ENCODE measurements at regions not wholly inside any gene's neighbourhood (a gene's known extent, or its start where the extent isn't known, plus 50 kb on each side); places are given as distances from the start of the nearest gene placed in this dataset.

DNA sequence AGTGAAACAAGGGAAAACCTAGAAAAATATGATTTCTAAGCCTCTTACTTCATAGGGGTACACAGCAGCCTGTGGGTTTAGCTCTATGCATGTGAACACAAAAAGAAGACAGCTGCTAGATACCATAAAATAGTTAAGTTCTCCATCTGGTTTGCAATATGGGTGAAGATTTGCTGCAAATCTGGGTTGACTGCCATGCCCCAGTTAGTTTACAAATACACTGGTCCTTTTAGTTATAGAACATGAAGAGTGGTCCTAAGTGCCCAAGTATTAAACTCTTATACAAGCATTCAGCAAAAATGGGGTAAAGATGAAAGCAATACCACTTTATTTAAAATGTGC, 176.1 kb downstream of the AEBP2 start:
- Histone ChIP-seq H4K20me1 (ENCODE audit: insufficient read depth, low read length, poor library complexity, severe bottlenecking) (no peaks in the 10 kb centered on the region), H2AFZ (ENCODE audit: low read length) (no peak overlapping the region), H3K4me3 (ENCODE audit: low read length, poor library complexity, severe bottlenecking) (no peak overlapping the region), H3K4me1 (ENCODE audit: insufficient read depth, low read length, poor library complexity, severe bottlenecking) (peaks cover 11% of the 10 kb centered on the region), H3K9ac (ENCODE audit: low read depth, low read length, poor library complexity, severe bottlenecking) (no peak overlapping the region), H3K9me3 (ENCODE audit: insufficient read depth, low read depth, low read length) (no peaks in the 10 kb centered on the region), H3K9me2 (replicated peaks; ENCODE audit: low read depth, low read length) (no peaks in the 10 kb centered on the region; the same call in 1 of the 2 replicates), H3K27me3 (ENCODE audit: insufficient read depth, low read length, poor library complexity, severe bottlenecking) (no peaks in the 10 kb centered on the region), H3K4me2 (ENCODE audit: low read depth, low read length, poor library complexity, severe bottlenecking) (no peak overlapping the region), H3K79me2 (ENCODE audit: insufficient read depth, low read length) (no peaks in the 10 kb centered on the region), H3F3A (ENCODE audit: low read depth) (no peaks in the 10 kb centered on the region), H3K36me3 (ENCODE audit: insufficient read depth, low read length) (no peaks in the 10 kb centered on the region)
- TF ChIP-seq, protein P1, sequence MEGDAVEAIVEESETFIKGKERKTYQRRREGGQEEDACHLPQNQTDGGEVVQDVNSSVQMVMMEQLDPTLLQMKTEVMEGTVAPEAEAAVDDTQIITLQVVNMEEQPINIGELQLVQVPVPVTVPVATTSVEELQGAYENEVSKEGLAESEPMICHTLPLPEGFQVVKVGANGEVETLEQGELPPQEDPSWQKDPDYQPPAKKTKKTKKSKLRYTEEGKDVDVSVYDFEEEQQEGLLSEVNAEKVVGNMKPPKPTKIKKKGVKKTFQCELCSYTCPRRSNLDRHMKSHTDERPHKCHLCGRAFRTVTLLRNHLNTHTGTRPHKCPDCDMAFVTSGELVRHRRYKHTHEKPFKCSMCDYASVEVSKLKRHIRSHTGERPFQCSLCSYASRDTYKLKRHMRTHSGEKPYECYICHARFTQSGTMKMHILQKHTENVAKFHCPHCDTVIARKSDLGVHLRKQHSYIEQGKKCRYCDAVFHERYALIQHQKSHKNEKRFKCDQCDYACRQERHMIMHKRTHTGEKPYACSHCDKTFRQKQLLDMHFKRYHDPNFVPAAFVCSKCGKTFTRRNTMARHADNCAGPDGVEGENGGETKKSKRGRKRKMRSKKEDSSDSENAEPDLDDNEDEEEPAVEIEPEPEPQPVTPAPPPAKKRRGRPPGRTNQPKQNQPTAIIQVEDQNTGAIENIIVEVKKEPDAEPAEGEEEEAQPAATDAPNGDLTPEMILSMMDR (conservative IDR thresholded peaks at IDR 0.05; ENCODE audit: low read length), result no peak
- TF ChIP-seq EZH2phosphoT487 (IDR thresholded peaks at IDR 0.05; ENCODE audit: borderline replicate concordance), result no peak

DNA sequence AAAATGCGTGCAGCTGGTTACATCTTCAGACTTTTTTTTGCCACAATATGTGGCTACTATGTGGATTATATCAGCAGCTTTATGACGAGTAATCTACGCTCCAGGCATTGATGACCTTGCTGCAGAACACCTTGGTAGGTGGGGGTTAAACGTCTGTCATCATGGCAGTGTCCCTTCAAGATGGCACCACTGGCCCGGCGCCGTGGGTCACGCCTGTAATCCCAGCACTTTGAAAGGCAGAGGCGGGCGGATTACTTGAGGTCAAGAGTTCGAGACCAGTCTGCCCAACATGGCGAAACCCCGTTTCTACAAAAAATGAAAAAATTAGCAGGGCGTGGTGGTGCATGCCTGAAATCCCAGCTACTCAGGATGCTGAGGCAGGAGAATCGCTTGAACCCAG, 177.5 kb downstream of the AEBP2 start:
- Histone ChIP-seq H3K9me3 (ENCODE audit: insufficient read depth, low read depth, low read length) (no peaks in the 10 kb centered on the region), H3K27me3 (ENCODE audit: insufficient read depth, low read length, poor library complexity, severe bottlenecking) (no peaks in the 10 kb centered on the region), H3K79me2 (ENCODE audit: insufficient read depth, low read length) (no peaks in the 10 kb centered on the region), H3F3A (ENCODE audit: low read depth) (no peaks in the 10 kb centered on the region), H3K36me3 (ENCODE audit: insufficient read depth, low read length) (no peaks in the 10 kb centered on the region), H3K4me2 (ENCODE audit: low read depth, low read length, poor library complexity, severe bottlenecking) (no peak overlapping the region), H3K9me2 (replicated peaks; ENCODE audit: low read depth, low read length) (no peaks in the 10 kb centered on the region), H3K4me1 (ENCODE audit: insufficient read depth, low read length, poor library complexity, severe bottlenecking) (peaks cover 11% of the 10 kb centered on the region), H3K4me3 (ENCODE audit: low read length, poor library complexity, severe bottlenecking) (no peak overlapping the region), H3K9ac (ENCODE audit: low read depth, low read length, poor library complexity, severe bottlenecking) (no peak overlapping the region), H4K20me1 (ENCODE audit: insufficient read depth, low read length, poor library complexity, severe bottlenecking) (no peaks in the 10 kb centered on the region), H2AFZ (ENCODE audit: low read length) (no peak overlapping the region)
- TF ChIP-seq EZH2phosphoT487 (IDR thresholded peaks at IDR 0.05; ENCODE audit: borderline replicate concordance), result no peak
- TF ChIP-seq, protein P1 (conservative IDR thresholded peaks at IDR 0.05; ENCODE audit: low read length), result no peak

DNA sequence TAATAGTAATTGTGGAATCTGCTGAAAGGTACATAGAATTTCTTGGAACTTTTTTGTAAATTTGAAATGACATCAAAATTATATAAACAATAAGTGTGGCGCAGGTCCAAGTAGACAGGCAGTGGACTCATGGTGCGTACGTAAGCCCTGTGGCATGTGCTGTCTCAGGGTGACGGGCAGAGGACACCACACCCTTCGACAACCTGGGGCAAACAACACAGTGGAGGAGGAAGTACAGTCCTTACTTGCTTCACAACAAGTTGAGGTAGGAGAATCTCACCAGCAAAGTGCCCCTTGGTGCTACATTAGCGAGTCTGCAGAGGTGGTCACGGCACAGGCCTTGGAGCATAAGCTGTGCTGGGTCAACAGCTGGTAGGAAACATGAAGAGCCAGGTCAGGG, 180.9 kb downstream of the AEBP2 start:
- no peaks in the 10 kb centered on the region for H3K9me3 ChIP-seq (ENCODE audit: insufficient read depth, low read depth, low read length)
- no peaks in the 10 kb centered on the region for H3K27me3 ChIP-seq (ENCODE audit: insufficient read depth, low read length, poor library complexity, severe bottlenecking)
- no peak overlapping the region for H2AFZ ChIP-seq (ENCODE audit: low read length)
- H3K4me2 ChIP-seq (ENCODE audit: low read depth, low read length, poor library complexity, severe bottlenecking), result no peak overlapping the region
- no peak overlapping the region for H3K9ac ChIP-seq (ENCODE audit: low read depth, low read length, poor library complexity, severe bottlenecking)
- no peak overlapping the region for H3K4me3 ChIP-seq (ENCODE audit: low read length, poor library complexity, severe bottlenecking)
- no peaks in the 10 kb centered on the region for H3K36me3 ChIP-seq (ENCODE audit: insufficient read depth, low read length)
- no peaks in the 10 kb centered on the region for H3K9me2 ChIP-seq (replicated peaks; ENCODE audit: low read depth, low read length)
- no peak for TF ChIP-seq EZH2phosphoT487 (IDR thresholded peaks at IDR 0.05; ENCODE audit: borderline replicate concordance)
- TF ChIP-seq, protein P1 (conservative IDR thresholded peaks at IDR 0.05; ENCODE audit: low read length), result no peak
- no peaks in the 10 kb centered on the region for H3K79me2 ChIP-seq (ENCODE audit: insufficient read depth, low read length)
- peaks cover 11% of the 10 kb centered on the region for H3K4me1 ChIP-seq (ENCODE audit: insufficient read depth, low read length, poor library complexity, severe bottlenecking)
- no peaks in the 10 kb centered on the region for H4K20me1 ChIP-seq (ENCODE audit: insufficient read depth, low read length, poor library complexity, severe bottlenecking)
- H3F3A ChIP-seq (ENCODE audit: low read depth), result no peaks in the 10 kb centered on the region
